IPS-18a (cell line): ENCODE measurements at regions not wholly inside any gene's neighbourhood (a gene's known extent, or its start where the extent isn't known, plus 50 kb on each side); places are given as distances from the start of the nearest gene placed in this dataset.

Experiments
- H3K27ac ChIP-seq: one replicate; pipeline ENCODE4 v1.5.1; 2013; ENCODE audit warnings: low read length
- H3K27me3 ChIP-seq: one replicate; pipeline ENCODE4 v1.6.1; 2013; ENCODE audit warnings: mild to moderate bottlenecking, low read length; ENCODE audit not compliant: control insufficient read depth, insufficient read depth
- H3K36me3 ChIP-seq: one replicate; pipeline ENCODE4 v1.6.1; 2013; ENCODE audit warnings: low read depth, low read length; ENCODE audit not compliant: control insufficient read depth
- H3K4me1 ChIP-seq: one replicate; pipeline ENCODE4 v1.6.1; 2013; ENCODE audit warnings: low read depth, low read length; ENCODE audit not compliant: control insufficient read depth
- H3K4me3 ChIP-seq: one replicate; pipeline ENCODE4 v1.5.1; 2013; ENCODE audit warnings: low read length
- H3K9ac ChIP-seq: one replicate; pipeline ENCODE4 v1.6.1; 2013; ENCODE audit warnings: mild to moderate bottlenecking, low read length, moderate library complexity
- H3K9me3 ChIP-seq: one replicate; pipeline ENCODE4 v1.6.1; 2013; ENCODE audit warnings: low read depth, low read length; ENCODE audit not compliant: control insufficient read depth

- Histone ChIP-seq H3K9me3 (no peaks in the 10 kb centered on the region), H3K9ac (no peak overlapping the region), H3K4me1 (no peaks in the 10 kb centered on the region), H3K27me3 (no peaks in the 10 kb centered on the region), H3K4me3 (no peak overlapping the region), H3K27ac (no peak overlapping the region), H3K36me3 (no peaks in the 10 kb centered on the region)
These were observed 245.5 kb upstream of the CXCR4 start for GRCh38 chr2:136363470-136363869.

- Histone ChIP-seq H3K27me3 (no peaks in the 10 kb centered on the region), H3K4me1 (no peaks in the 10 kb centered on the region), H3K9ac (no peak overlapping the region), H3K27ac (no peak overlapping the region), H3K4me3 (no peak overlapping the region), H3K36me3 (no peaks in the 10 kb centered on the region), H3K9me3 (no peaks in the 10 kb centered on the region)
These were observed 244.9 kb upstream of the CXCR4 start for GRCh38 chr2:136362676-136363390.

- H3K4me3 ChIP-seq, result no peak overlapping the region
- no peaks in the 10 kb centered on the region for H3K36me3 ChIP-seq
- H3K27ac ChIP-seq, result no peak overlapping the region
- no peaks in the 10 kb centered on the region for H3K9me3 ChIP-seq
- H3K4me1 ChIP-seq, result no peaks in the 10 kb centered on the region
- no peaks in the 10 kb centered on the region for H3K27me3 ChIP-seq
- no peak overlapping the region for H3K9ac ChIP-seq
These were observed 243.6 kb upstream of the CXCR4 start for GRCh38 chr2:136361521-136361920.

- Histone ChIP-seq H3K9ac (no peak overlapping the region), H3K27me3 (no peaks in the 10 kb centered on the region), H3K27ac (no peak overlapping the region), H3K9me3 (no peaks in the 10 kb centered on the region), H3K4me3 (no peak overlapping the region), H3K36me3 (no peaks in the 10 kb centered on the region), H3K4me1 (no peaks in the 10 kb centered on the region)
These were observed 242.8 kb upstream of the CXCR4 start for GRCh38 chr2:136360790-136361189.

- no peaks in the 10 kb centered on the region for H3K4me1 ChIP-seq
- no peak overlapping the region for H3K27ac ChIP-seq
- H3K27me3 ChIP-seq, result no peaks in the 10 kb centered on the region
- H3K9me3 ChIP-seq, result no peaks in the 10 kb centered on the region
- no peak overlapping the region for H3K9ac ChIP-seq
- no peak overlapping the region for H3K4me3 ChIP-seq
- no peaks in the 10 kb centered on the region for H3K36me3 ChIP-seq
These were observed 241.4 kb upstream of the CXCR4 start for GRCh38 chr2:136359121-136359965.

- H3K27me3 ChIP-seq, result no peaks in the 10 kb centered on the region
- no peaks in the 10 kb centered on the region for H3K9me3 ChIP-seq
- H3K4me3 ChIP-seq, result no peak overlapping the region
- no peak overlapping the region for H3K27ac ChIP-seq
- no peaks in the 10 kb centered on the region for H3K36me3 ChIP-seq
- H3K9ac ChIP-seq, result no peak overlapping the region
- no peaks in the 10 kb centered on the region for H3K4me1 ChIP-seq
These were observed 240.6 kb upstream of the CXCR4 start for GRCh38 chr2:136358576-136358975.

- Histone ChIP-seq H3K9ac (no peak overlapping the region), H3K27ac (no peak overlapping the region), H3K9me3 (no peaks in the 10 kb centered on the region), H3K27me3 (no peaks in the 10 kb centered on the region), H3K36me3 (no peaks in the 10 kb centered on the region), H3K4me3 (no peak overlapping the region), H3K4me1 (no peaks in the 10 kb centered on the region)
These were observed 239.0 kb upstream of the CXCR4 start for GRCh38 chr2:136357007-136357380.

GRCh38 chr2:136356125-136357006 is 238.4 kb upstream of the CXCR4 start:
- Histone ChIP-seq H3K9me3 (no peaks in the 10 kb centered on the region), H3K36me3 (no peaks in the 10 kb centered on the region), H3K4me3 (no peak overlapping the region), H3K9ac (no peak overlapping the region), H3K4me1 (no peaks in the 10 kb centered on the region), H3K27me3 (no peaks in the 10 kb centered on the region), H3K27ac (no peak overlapping the region)

- no peak overlapping the region for H3K4me3 ChIP-seq
- H3K4me1 ChIP-seq, result no peaks in the 10 kb centered on the region
- H3K27me3 ChIP-seq, result no peaks in the 10 kb centered on the region
- H3K27ac ChIP-seq, result no peak overlapping the region
- no peaks in the 10 kb centered on the region for H3K36me3 ChIP-seq
- no peak overlapping the region for H3K9ac ChIP-seq
- no peaks in the 10 kb centered on the region for H3K9me3 ChIP-seq
These were observed 233.7 kb upstream of the CXCR4 start for GRCh38 chr2:136351684-136352083.

GRCh38 chr2:136347981-136348380 is 230.0 kb upstream of the CXCR4 start:
- Histone ChIP-seq H3K36me3 (no peaks in the 10 kb centered on the region), H3K27ac (no peak overlapping the region), H3K9ac (no peak overlapping the region), H3K27me3 (no peaks in the 10 kb centered on the region), H3K4me3 (no peak overlapping the region), H3K9me3 (no peaks in the 10 kb centered on the region), H3K4me1 (no peaks in the 10 kb centered on the region)

- H3K36me3 ChIP-seq, result no peaks in the 10 kb centered on the region
- no peaks in the 10 kb centered on the region for H3K9me3 ChIP-seq
- H3K4me1 ChIP-seq, result no peaks in the 10 kb centered on the region
- H3K9ac ChIP-seq, result no peak overlapping the region
- no peaks in the 10 kb centered on the region for H3K27me3 ChIP-seq
- H3K27ac ChIP-seq, result no peak overlapping the region
- H3K4me3 ChIP-seq, result no peak overlapping the region
These were observed 226.4 kb upstream of the CXCR4 start for GRCh38 chr2:136344339-136344738.
